H1 (cell line): ENCODE measurements at regions not wholly inside any gene's neighbourhood (a gene's known extent, or its start where the extent isn't known, plus 50 kb on each side); places are given as distances from the start of the nearest gene placed in this dataset.

Experiments used
- CTCF ChIA-PET: fragments of 300-600 bp; sonication (Branson Sonifier 250); formaldehyde crosslinking; loops from one replicate; lab custom pipeline; 2021; ENCODE audit not compliant: partially characterized antibody; lab: Charles Lee
- POLR2A ChIA-PET: fragments of 300-600 bp; sonication (Branson Sonifier 250); formaldehyde crosslinking; loops from one replicate; lab custom pipeline; 2021; ENCODE audit warnings: inconsistent platforms; ENCODE audit not compliant: partially characterized antibody; lab: Charles Lee
- DNase-seq, 2 experiments: peaks; one replicate each; pipeline versions ENCODE4 v3.0.0 to v3.0.0-alpha.2; 2010 to 2022; ENCODE audit warnings: low spot score in 2 of 2, low read depth in 1 of 2, mixed read lengths in 1 of 2
- FAIRE-seq: peaks from 2 replicates; lab custom pipeline; 2011; peaks lifted over from hg19 to GRCh38; lab: Jason Lieb, UNC
- H2AFZ ChIP-seq: 2 replicates; pipeline ENCODE4 v1.8.1; 2012; ENCODE audit warnings: low read length, inconsistent platforms
- H2AK5ac ChIP-seq: 2 replicates; pipeline ENCODE4 v1.6.1; 2013; ENCODE audit warnings: low read depth, low read length
- H2BK120ac ChIP-seq: replicated peaks from 2 replicates; pipeline ENCODE3; 2013; ENCODE audit warnings: low read depth, low read length, inconsistent platforms
- H2BK12ac ChIP-seq: 2 replicates; pipeline ENCODE4 v1.6.1; 2013; ENCODE audit warnings: low read depth, low read length
- H2BK15ac ChIP-seq: 2 replicates; pipeline ENCODE4 v1.6.1; 2013; ENCODE audit warnings: low read length
- H2BK20ac ChIP-seq: 2 replicates; pipeline ENCODE4 v1.6.1; 2013; ENCODE audit warnings: low read length
- H2BK5ac ChIP-seq: 2 replicates; pipeline ENCODE4 v1.6.1; 2013; ENCODE audit warnings: low read depth, low read length
- H3K14ac ChIP-seq: 2 replicates; pipeline ENCODE4 v1.6.1; 2013; ENCODE audit warnings: inconsistent platforms; ENCODE audit not compliant: insufficient read length
- H3K18ac ChIP-seq: 2 replicates; pipeline ENCODE4 v1.6.1; 2013; ENCODE audit warnings: low read length; ENCODE audit errors: extremely low read depth
- H3K23ac ChIP-seq: 2 replicates; pipeline ENCODE4 v1.6.1; 2013; ENCODE audit warnings: inconsistent platforms; ENCODE audit not compliant: insufficient read length
- H3K23me2 ChIP-seq: 2 replicates; pipeline ENCODE4 v1.6.1; 2013; ENCODE audit warnings: low read depth, low read length
- H3K27ac ChIP-seq: 2 replicates; pipeline ENCODE4 v1.6.1; 2011; ENCODE audit warnings: low read depth, low read length, inconsistent platforms
- H3K27me3 ChIP-seq, 4 experiments: replicated peaks in 1 of 4; 1 replicate in 1 of 4; 2 replicates in 3 of 4; pipeline versions ENCODE4 v1.6.1 to v1.8.1; 2011 to 2013; ENCODE audit warnings: low read length in 3 of 4, mild to moderate bottlenecking in 3 of 4, inconsistent platforms in 2 of 4, mixed read lengths in 2 of 4, moderate library complexity in 1 of 4; ENCODE audit not compliant: control insufficient read depth in 3 of 4, insufficient read depth in 3 of 4; ENCODE audit errors: extremely low read depth in 1 of 4
- H3K36me3 ChIP-seq, 4 experiments: 2 replicates each; pipeline versions ENCODE4 v1.6.1 to v1.8.1; 2011 to 2013; ENCODE audit warnings: mild to moderate bottlenecking in 4 of 4, low read length in 3 of 4, moderate library complexity in 2 of 4, control low read depth in 1 of 4, inconsistent platforms in 1 of 4; ENCODE audit not compliant: insufficient read depth in 4 of 4, control insufficient read depth in 2 of 4
- H3K4ac ChIP-seq: replicated peaks from 2 replicates; pipeline ENCODE3; 2013; ENCODE audit warnings: low read length, low read depth, mixed read lengths, inconsistent platforms; ENCODE audit not compliant: insufficient read length
- H3K4me1 ChIP-seq, 4 experiments: replicated peaks in 1 of 4; 1 replicate in 1 of 4; 2 replicates in 3 of 4; pipeline versions ENCODE4 v1.6.1 to v1.8.1; 2011 to 2013; ENCODE audit warnings: low read length in 3 of 4, inconsistent platforms in 2 of 4, mixed read lengths in 1 of 4; ENCODE audit not compliant: insufficient read depth in 4 of 4, control insufficient read depth in 3 of 4
- H3K4me2 ChIP-seq, 2 experiments: 2 replicates each; pipeline versions ENCODE4 v1.6.1 to v1.8.1; 2011 to 2013; ENCODE audit warnings: low read depth in 2 of 2, low read length in 2 of 2, control low read depth in 1 of 2, inconsistent platforms in 1 of 2, mild to moderate bottlenecking in 1 of 2; ENCODE audit not compliant: insufficient read depth in 1 of 2
- H3K4me3 ChIP-seq, 4 experiments: fragments of 200-600, 300-600 bp in 1 of 4; sonication (generic), shearing (Covaris generic), sonication (Bioruptor Twin) in 1 of 4; 2 replicates each; pipeline versions ENCODE4 v1.5.1 to v1.8.1; 2011 to 2016; ENCODE audit warnings: low read length in 4 of 4, low read depth in 3 of 4, control low read depth in 2 of 4, inconsistent platforms in 2 of 4, mild to moderate bottlenecking in 2 of 4, mixed read lengths in 1 of 4, moderate library complexity in 1 of 4; ENCODE audit not compliant: insufficient read depth in 2 of 4; ENCODE audit errors: extremely low read depth in 1 of 4
- H3K56ac ChIP-seq: replicated peaks from 2 replicates; pipeline ENCODE3; 2013; ENCODE audit warnings: low read depth, mild to moderate bottlenecking, mixed read lengths, low read length, inconsistent platforms; ENCODE audit not compliant: insufficient read length
- H3K79me1 ChIP-seq: 2 replicates; pipeline ENCODE4 v1.6.1; 2013; ENCODE audit warnings: low read depth, low read length, control low read depth
- H3K79me2 ChIP-seq, 2 experiments: 2 replicates each; pipeline versions ENCODE4 v1.6.1 to v1.8.1; 2012 to 2013; ENCODE audit warnings: low read length in 2 of 2, mild to moderate bottlenecking in 2 of 2, inconsistent platforms in 1 of 2; ENCODE audit not compliant: insufficient read depth in 2 of 2, control insufficient read depth in 1 of 2
- H3K9ac ChIP-seq, 4 experiments: replicated peaks in 1 of 4; 1 replicate in 1 of 4; 2 replicates in 3 of 4; pipeline versions ENCODE4 v1.6.1 to v1.8.1; 2011 to 2013; ENCODE audit warnings: low read depth in 3 of 4, low read length in 3 of 4, control low read depth in 2 of 4, mild to moderate bottlenecking in 2 of 4, moderate library complexity in 2 of 4, inconsistent platforms in 1 of 4; ENCODE audit errors: extremely low read depth in 1 of 4
- H3K9me3 ChIP-seq, 2 experiments: 2 replicates each; pipeline versions ENCODE4 v1.6.1 to v1.8.1; 2012 to 2013; ENCODE audit warnings: mild to moderate bottlenecking in 2 of 2, moderate library complexity in 2 of 2, control low read depth in 1 of 2, inconsistent platforms in 1 of 2, low read depth in 1 of 2, low read length in 1 of 2, mixed read lengths in 1 of 2; ENCODE audit not compliant: insufficient read depth in 2 of 2
- H4K20me1 ChIP-seq, 2 experiments: replicated peaks in 1 of 2; 2 replicates each; pipeline versions ENCODE3 to v1.8.1; 2011 to 2013; ENCODE audit warnings: inconsistent platforms in 2 of 2, low read length in 2 of 2, mild to moderate bottlenecking in 1 of 2; ENCODE audit not compliant: insufficient read depth in 2 of 2, control insufficient read depth in 1 of 2
- H4K5ac ChIP-seq: 2 replicates; pipeline ENCODE4 v1.6.1; 2013; ENCODE audit warnings: low read length, low read depth, mixed read lengths, inconsistent platforms; ENCODE audit not compliant: insufficient read length
- H4K8ac ChIP-seq: 2 replicates; pipeline ENCODE4 v1.8.0; 2013; ENCODE audit warnings: mild to moderate bottlenecking, moderate library complexity, low read length, inconsistent platforms; ENCODE audit not compliant: insufficient read depth; ENCODE audit errors: extremely low read depth
- H4K91ac ChIP-seq: replicated peaks from 2 replicates; pipeline ENCODE3; 2013; ENCODE audit warnings: low read length, mixed read lengths, inconsistent platforms; ENCODE audit not compliant: insufficient read length
- ASH2L ChIP-seq: fragments of 200-600, 300-600 bp; sonication (generic); IDR thresholded peaks from one replicate; pipeline ENCODE4 v1.7.1; 2017; ENCODE audit warnings: low read length
- BACH1 ChIP-seq: IDR thresholded peaks from 2 replicates; pipeline ENCODE4 v1.6.1; 2012; ENCODE audit warnings: low read length, improper control_type of control experiment
- BCL11A ChIP-seq, 2 experiments: IDR thresholded peaks; one replicate each; pipeline ENCODE4 v1.6.1; 2011; ENCODE audit warnings: low read depth in 2 of 2, low read length in 2 of 2, mild to moderate bottlenecking in 2 of 2
- CBX5 ChIP-seq: fragments of 300-800, 300-1000 bp; sonication (generic); IDR thresholded peaks from 2 replicates; pipeline ENCODE4 v1.7.1; 2016; ENCODE audit warnings: antibody characterized with exemption, low read length, low read depth
- CHD2 ChIP-seq: IDR thresholded peaks from 2 replicates; pipeline ENCODE4 v1.6.1; 2012; ENCODE audit warnings: low read length, improper control_type of control experiment
- GABPA ChIP-seq: IDR thresholded peaks from 2 replicates; pipeline ENCODE4 v1.6.1; 2011; ENCODE audit warnings: mild to moderate bottlenecking, low read length, moderate library complexity, borderline replicate concordance; ENCODE audit not compliant: insufficient read depth
- HDAC6 ChIP-seq: IDR thresholded peaks from one replicate; pipeline ENCODE4 v1.7.1; 2012; ENCODE audit warnings: low read depth, mild to moderate bottlenecking, inconsistent platforms, low read length, moderate library complexity
- KDM5A ChIP-seq: fragments of 200-600 bp; IDR thresholded peaks from 2 replicates; pipeline ENCODE4 v1.7.1; 2012; ENCODE audit warnings: mild to moderate bottlenecking, low read length, inconsistent platforms, mixed read lengths
- POLR2A ChIP-seq, 2 experiments: IDR thresholded peaks; 1 replicate in 1 of 2; 2 replicates in 1 of 2; pipeline ENCODE4 v1.6.1; 2011; ENCODE audit warnings: low read depth in 2 of 2, low read length in 2 of 2, mild to moderate bottlenecking in 2 of 2; ENCODE audit errors: control extremely low read depth in 1 of 2
- SIN3A ChIP-seq, 2 experiments: IDR thresholded peaks in 1 of 2; conservative IDR thresholded peaks in 1 of 2; 2 replicates each; pipeline ENCODE4 v1.6.1; 2011 to 2012; ENCODE audit warnings: low read length in 2 of 2, improper control_type of control experiment in 1 of 2, low read depth in 1 of 2, mild to moderate bottlenecking in 1 of 2
- SIX5 ChIP-seq: IDR thresholded peaks from 2 replicates; pipeline ENCODE4 v1.6.1; 2011; ENCODE audit warnings: mild to moderate bottlenecking, low read depth, low read length
- SUZ12 ChIP-seq: fragments of 200-600 bp; sonication (generic); IDR thresholded peaks from 2 replicates; pipeline ENCODE4 v1.6.1; 2012; ENCODE audit warnings: mild to moderate bottlenecking, inconsistent platforms, low read length, moderate library complexity, mixed read lengths
- TCF12 ChIP-seq: IDR thresholded peaks from 2 replicates; pipeline ENCODE4 v1.6.1; 2011; ENCODE audit warnings: low read depth, mild to moderate bottlenecking, low read length
- ZNF274 ChIP-seq: IDR thresholded peaks from 2 replicates; pipeline ENCODE4 v1.7.0; 2012; ENCODE audit warnings: low read length, borderline replicate concordance; ENCODE audit errors: extremely low read depth
- WGBS, 2 experiments: shearing (Covaris generic) in 1 of 2; methylation state at CpG; one replicate each; pipeline versions ENCODE4 v1.1.6 to v1.1.7; 2013 to 2015; ENCODE audit warnings: low lambda C conversion rate in 2 of 2, mixed read lengths in 2 of 2, inconsistent platforms in 1 of 2, low coverage in 1 of 2, missing lambda C conversion rate in 1 of 2; ENCODE audit not compliant: insufficient replicate concordance in 2 of 2, insufficient coverage in 1 of 2, insufficient read length in 1 of 2; ENCODE audit errors: extremely low coverage in 1 of 2, missing lambda C conversion rate in 1 of 2; 5-methylcytosine and 5-hydroxymethylcytosine counted together
- TF ChIP-seq, protein P1 (sequence below): IDR thresholded peaks from 2 replicates; pipeline ENCODE4 v1.6.1; 2012; ENCODE audit warnings: low read length, inconsistent platforms

DNA sequence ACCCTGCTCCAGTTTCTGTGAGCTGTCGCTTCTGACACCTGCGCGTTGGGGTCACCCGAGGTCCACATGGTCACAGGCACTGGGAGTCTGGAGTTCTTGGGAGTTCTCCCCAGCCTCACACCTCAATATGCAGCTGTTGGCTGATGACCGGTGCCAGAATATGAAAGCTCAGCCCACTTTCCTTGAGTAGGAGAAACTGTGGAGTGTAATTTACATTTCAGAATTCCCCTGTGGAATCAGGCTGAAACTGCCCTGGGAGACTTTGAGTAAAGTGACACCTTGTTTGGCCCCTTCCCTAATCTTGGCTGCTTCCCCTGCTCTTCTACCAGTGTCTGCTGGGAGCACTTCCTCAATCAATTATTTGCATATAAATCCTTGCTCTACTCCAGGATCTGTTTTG is 255.9 kb downstream of the NFKBIZ start:
- Histone ChIP-seq H3K27ac (no peak overlapping the region), H3K18ac (no peak overlapping the region), H3K9ac (no peak overlapping the region), H3K23me2 (no peaks in the 10 kb centered on the region), H4K91ac (no peak overlapping the region), H3K23ac (no peak overlapping the region), H3K14ac (no peak overlapping the region), H2BK12ac (no peak overlapping the region), H4K8ac (no peak overlapping the region), H3K79me1 (no peaks in the 10 kb centered on the region), H3K4me1 (no peaks in the 10 kb centered on the region), H2AK5ac (no peak overlapping the region), H3K9me3 (no peaks in the 10 kb centered on the region), H2BK5ac (no peak overlapping the region), H2BK15ac (no peak overlapping the region), H3K4me3 (no peak overlapping the region), H4K20me1 (no peaks in the 10 kb centered on the region), H2BK120ac (no peak overlapping the region), H3K27me3 (no peaks in the 10 kb centered on the region), H3K79me2 (no peaks in the 10 kb centered on the region), H2AFZ (no peak overlapping the region), H4K5ac (no peak overlapping the region), H3K4ac (no peak overlapping the region), H3K56ac (no peak overlapping the region), H3K4me2 (no peak overlapping the region), H3K36me3 (no peaks in the 10 kb centered on the region), H2BK20ac (no peak overlapping the region)
- DNase-seq (no peak), FAIRE-seq (no peak)
- WGBS, 2 experiments = 91% methylated on average over 5 of the region's 5 CpGs; no CpG with 5 or more reads in 1 of the 2 experiments
- POLR2A ChIA-PET = no interaction called here
- CTCF ChIA-PET = interaction anchor here (1.1 kb wide), 1 partner anchor 510 kb away, joined by 3 read pairs; no protein-coding TSS in a partner anchor
- no peak for TF ChIP-seq HDAC6
- TF ChIP-seq GABPA = no peak
- no peak for TF ChIP-seq TCF12
- TF ChIP-seq BACH1 = no peak
- no peak for TF ChIP-seq SIX5
- TF ChIP-seq ZNF274 = no peak
- no peak for TF ChIP-seq SUZ12
- no peak for TF ChIP-seq CHD2
- TF ChIP-seq BCL11A (IDR thresholded peaks at IDR 0.05; ENCODE audit: low read depth in 2 of 2, low read length in 2 of 2) = no peak
- no peak for TF ChIP-seq POLR2A (IDR thresholded peaks at IDR 0.05; ENCODE audit: control extremely low read depth in 1 of 2, low read depth in 2 of 2, low read length in 2 of 2)
- no peak for TF ChIP-seq SIN3A (conservative IDR thresholded peaks at IDR 0.05 in 1 of 2, IDR thresholded peaks at IDR 0.05 in 1 of 2; ENCODE audit: low read depth in 1 of 2, low read length in 2 of 2)
- no peak for TF ChIP-seq CBX5
- TF ChIP-seq ASH2L = no peak
- TF ChIP-seq, protein P1, sequence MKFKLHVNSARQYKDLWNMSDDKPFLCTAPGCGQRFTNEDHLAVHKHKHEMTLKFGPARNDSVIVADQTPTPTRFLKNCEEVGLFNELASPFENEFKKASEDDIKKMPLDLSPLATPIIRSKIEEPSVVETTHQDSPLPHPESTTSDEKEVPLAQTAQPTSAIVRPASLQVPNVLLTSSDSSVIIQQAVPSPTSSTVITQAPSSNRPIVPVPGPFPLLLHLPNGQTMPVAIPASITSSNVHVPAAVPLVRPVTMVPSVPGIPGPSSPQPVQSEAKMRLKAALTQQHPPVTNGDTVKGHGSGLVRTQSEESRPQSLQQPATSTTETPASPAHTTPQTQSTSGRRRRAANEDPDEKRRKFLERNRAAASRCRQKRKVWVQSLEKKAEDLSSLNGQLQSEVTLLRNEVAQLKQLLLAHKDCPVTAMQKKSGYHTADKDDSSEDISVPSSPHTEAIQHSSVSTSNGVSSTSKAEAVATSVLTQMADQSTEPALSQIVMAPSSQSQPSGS = no peak
- no peak for TF ChIP-seq KDM5A
